SK-N-SH treated with all-trans-retinoic acid at 6 μM for 48 hours (cell line): ENCODE measurements at regions not wholly inside any gene's neighbourhood (a gene's known extent, or its start where the extent isn't known, plus 50 kb on each side); places are given as distances from the start of the nearest gene placed in this dataset.

ENCODE experiments used
- ATAC-seq: fragments of 200-7000 bp; cut with Tn5 transposase; 3 replicates; pipeline ENCODE4 v1.9.1; 2020; ENCODE audit warnings: mild to moderate bottlenecking, moderate library complexity
- ARNTL ChIP-seq: fragments of 450-650 bp; formaldehyde crosslinking; IDR thresholded peaks from 2 replicates; pipeline ENCODE4 v1.5.0; 2020; ENCODE audit warnings: low read depth, mild to moderate bottlenecking, moderate library complexity, borderline replicate concordance
- BACH2 ChIP-seq: fragments of 250-450 bp; sonication (Bioruptor Pico); IDR thresholded peaks from 2 replicates; pipeline ENCODE4 v1.9.0; 2021; ENCODE audit warnings: mild to moderate bottlenecking, borderline replicate concordance
- CSDC2 ChIP-seq: fragments of 250-450 bp; sonication (Bioruptor Pico); IDR thresholded peaks from 2 replicates; pipeline ENCODE4 v1.5.0; 2020; ENCODE audit warnings: mild to moderate bottlenecking, moderate library complexity
- CSRNP3 ChIP-seq: fragments of 250-450 bp; sonication (Bioruptor Pico); IDR thresholded peaks from 2 replicates; pipeline ENCODE4 v1.5.1; 2021; ENCODE audit warnings: mild to moderate bottlenecking, moderate library complexity
- ESRRG ChIP-seq: fragments of 250-450 bp; sonication (Bioruptor Pico); IDR thresholded peaks from 2 replicates; pipeline ENCODE4 v1.6.1; 2021; ENCODE audit warnings: mild to moderate bottlenecking
- GLIS3 ChIP-seq: fragments of 250-450 bp; sonication (Bioruptor Pico); IDR thresholded peaks from 2 replicates; pipeline ENCODE4 v1.5.0; 2020; ENCODE audit warnings: mild to moderate bottlenecking, moderate library complexity
- ISL1 ChIP-seq: fragments of 250-450 bp; sonication (Bioruptor Pico); IDR thresholded peaks from 2 replicates; pipeline ENCODE4 v2.1.2; 2022; ENCODE audit warnings: mild to moderate bottlenecking, moderate library complexity
- OSR1 ChIP-seq: fragments of 250-450 bp; sonication (Bioruptor Pico); IDR thresholded peaks from 2 replicates; pipeline ENCODE4 v1.8.0; 2022; ENCODE audit warnings: moderate library complexity, mild to moderate bottlenecking, inconsistent platforms
- PPARA ChIP-seq: fragments of 250-450 bp; sonication (Bioruptor Pico); IDR thresholded peaks from 2 replicates; pipeline ENCODE4 v1.5.0; 2020; ENCODE audit warnings: mild to moderate bottlenecking, borderline replicate concordance
- RARB ChIP-seq: fragments of 250-450 bp; sonication (Bioruptor Pico); IDR thresholded peaks from 2 replicates; pipeline ENCODE4 v1.8.0; 2021; ENCODE audit warnings: mild to moderate bottlenecking, moderate library complexity
- SNAI2 ChIP-seq: fragments of 250-450 bp; sonication (Bioruptor Pico); IDR thresholded peaks from 2 replicates; pipeline ENCODE4 v1.5.0; 2020; ENCODE audit warnings: mild to moderate bottlenecking, moderate library complexity
- TCF4 ChIP-seq: fragments of 250-450 bp; sonication (Bioruptor Pico); IDR thresholded peaks from 2 replicates; pipeline ENCODE4 v1.8.0; 2021; ENCODE audit warnings: mild to moderate bottlenecking, moderate library complexity, borderline replicate concordance
- TOX ChIP-seq: fragments of 250-450 bp; sonication (Bioruptor Pico); IDR thresholded peaks from 2 replicates; pipeline ENCODE4 v1.8.0; 2021; ENCODE audit warnings: mild to moderate bottlenecking, moderate library complexity, borderline replicate concordance
- TSHZ2 ChIP-seq: fragments of 250-450 bp; sonication (Bioruptor Pico); IDR thresholded peaks from 2 replicates; pipeline ENCODE4 v1.5.0; 2020; ENCODE audit warnings: mild to moderate bottlenecking, moderate library complexity
- ZC3H10 ChIP-seq: fragments of 250-450 bp; sonication (Bioruptor Pico); IDR thresholded peaks from 2 replicates; pipeline ENCODE4 v1.5.1; 2021; ENCODE audit warnings: mild to moderate bottlenecking, moderate library complexity
- ZFP3 ChIP-seq: fragments of 250-450 bp; sonication (Bioruptor Pico); IDR thresholded peaks from 2 replicates; pipeline ENCODE4 v1.5.0; 2020; ENCODE audit warnings: mild to moderate bottlenecking, moderate library complexity
- ZFP30 ChIP-seq: fragments of 450-650 bp; formaldehyde crosslinking; IDR thresholded peaks from 2 replicates; pipeline ENCODE4 v1.5.0; 2022; ENCODE audit warnings: mild to moderate bottlenecking, moderate library complexity
- ZNF565 ChIP-seq: fragments of 450-650 bp; formaldehyde crosslinking; conservative IDR thresholded peaks from 2 replicates; pipeline ENCODE4 v1.5.0; 2020; ENCODE audit warnings: low read depth, mild to moderate bottlenecking, moderate library complexity
- ZNF70 ChIP-seq: fragments of 450-650 bp; formaldehyde crosslinking; IDR thresholded peaks from 2 replicates; pipeline ENCODE4 v1.5.0; 2020; ENCODE audit warnings: mild to moderate bottlenecking, moderate library complexity
- ZNF8 ChIP-seq: fragments of 450-650 bp; formaldehyde crosslinking; IDR thresholded peaks from 2 replicates; pipeline ENCODE4 v1.5.0; 2020; ENCODE audit warnings: mild to moderate bottlenecking, moderate library complexity
- TF ChIP-seq, protein P1 (sequence below): fragments of 250-450 bp; sonication (Bioruptor Pico); IDR thresholded peaks from 2 replicates; pipeline ENCODE4 v1.5.1; 2020; ENCODE audit warnings: low read depth, mild to moderate bottlenecking, moderate library complexity
- TF ChIP-seq, protein P2 (sequence below): fragments of 250-450 bp; sonication (Bioruptor Pico); IDR thresholded peaks from 2 replicates; pipeline ENCODE4 v1.8.0; 2021; ENCODE audit warnings: low read depth, mild to moderate bottlenecking, moderate library complexity, borderline replicate concordance

DNA sequence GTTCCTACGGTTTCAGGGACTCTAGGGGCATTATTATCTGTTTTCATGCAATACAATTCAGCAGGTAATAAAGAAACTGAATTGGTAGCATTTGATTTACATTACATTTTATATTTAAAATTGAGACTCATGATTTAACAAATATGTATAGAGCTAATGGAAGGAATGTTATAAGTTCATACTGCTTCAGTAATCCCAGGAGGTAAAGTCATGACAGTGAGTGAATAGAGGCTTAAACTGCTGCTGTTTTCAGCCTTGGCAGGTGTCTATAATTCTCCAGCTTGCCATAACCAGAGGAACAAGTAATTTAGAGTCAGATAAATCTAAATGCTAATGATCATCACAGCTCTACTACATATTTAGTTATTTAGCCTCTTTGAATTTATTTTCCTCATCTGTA, 360.8 kb upstream of the MANEA start (continued):
- TF ChIP-seq TSHZ2 (CRISPR knock-in tag) (no peak), ARNTL (CRISPR knock-in tag) (no peak), ZNF8 (CRISPR knock-in tag) (no peak), BACH2 (CRISPR knock-in tag) (no peak), GLIS3 (CRISPR knock-in tag) (no peak), ISL1 (CRISPR knock-in tag) (no peak), CSDC2 (CRISPR knock-in tag) (no peak)
- TF ChIP-seq, protein P1, sequence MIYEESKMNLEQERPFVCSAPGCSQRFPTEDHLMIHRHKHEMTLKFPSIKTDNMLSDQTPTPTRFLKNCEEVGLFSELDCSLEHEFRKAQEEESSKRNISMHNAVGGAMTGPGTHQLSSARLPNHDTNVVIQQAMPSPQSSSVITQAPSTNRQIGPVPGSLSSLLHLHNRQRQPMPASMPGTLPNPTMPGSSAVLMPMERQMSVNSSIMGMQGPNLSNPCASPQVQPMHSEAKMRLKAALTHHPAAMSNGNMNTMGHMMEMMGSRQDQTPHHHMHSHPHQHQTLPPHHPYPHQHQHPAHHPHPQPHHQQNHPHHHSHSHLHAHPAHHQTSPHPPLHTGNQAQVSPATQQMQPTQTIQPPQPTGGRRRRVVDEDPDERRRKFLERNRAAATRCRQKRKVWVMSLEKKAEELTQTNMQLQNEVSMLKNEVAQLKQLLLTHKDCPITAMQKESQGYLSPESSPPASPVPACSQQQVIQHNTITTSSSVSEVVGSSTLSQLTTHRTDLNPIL: no peak

- no peak; the same call in 2 of the 3 replicates for ATAC-seq
- no peak for TF ChIP-seq RARB (CRISPR knock-in tag)
- TF ChIP-seq, protein P2, sequence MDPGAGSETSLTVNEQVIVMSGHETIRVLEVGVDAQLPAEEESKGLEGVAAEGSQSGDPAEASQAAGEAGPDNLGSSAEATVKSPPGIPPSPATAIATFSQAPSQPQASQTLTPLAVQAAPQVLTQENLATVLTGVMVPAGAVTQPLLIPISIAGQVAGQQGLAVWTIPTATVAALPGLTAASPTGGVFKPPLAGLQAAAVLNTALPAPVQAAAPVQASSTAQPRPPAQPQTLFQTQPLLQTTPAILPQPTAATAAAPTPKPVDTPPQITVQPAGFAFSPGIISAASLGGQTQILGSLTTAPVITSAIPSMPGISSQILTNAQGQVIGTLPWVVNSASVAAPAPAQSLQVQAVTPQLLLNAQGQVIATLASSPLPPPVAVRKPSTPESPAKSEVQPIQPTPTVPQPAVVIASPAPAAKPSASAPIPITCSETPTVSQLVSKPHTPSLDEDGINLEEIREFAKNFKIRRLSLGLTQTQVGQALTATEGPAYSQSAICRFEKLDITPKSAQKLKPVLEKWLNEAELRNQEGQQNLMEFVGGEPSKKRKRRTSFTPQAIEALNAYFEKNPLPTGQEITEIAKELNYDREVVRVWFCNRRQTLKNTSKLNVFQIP: no peak
- TF ChIP-seq BACH2 (CRISPR knock-in tag): no peak
- no peak for TF ChIP-seq CSDC2 (CRISPR knock-in tag)
- no peak for TF ChIP-seq PPARA (CRISPR knock-in tag)
- no peak for TF ChIP-seq TCF4 (CRISPR knock-in tag)
- TF ChIP-seq ZFP30 (CRISPR knock-in tag): no peak
- no peak for TF ChIP-seq ZNF70 (CRISPR knock-in tag)
- no peak for TF ChIP-seq ISL1 (CRISPR knock-in tag)
- no peak for TF ChIP-seq GLIS3 (CRISPR knock-in tag)
Observed at GRCh38 chr6:95227351-95227750, 350.0 kb upstream of the MANEA start.

DNA sequence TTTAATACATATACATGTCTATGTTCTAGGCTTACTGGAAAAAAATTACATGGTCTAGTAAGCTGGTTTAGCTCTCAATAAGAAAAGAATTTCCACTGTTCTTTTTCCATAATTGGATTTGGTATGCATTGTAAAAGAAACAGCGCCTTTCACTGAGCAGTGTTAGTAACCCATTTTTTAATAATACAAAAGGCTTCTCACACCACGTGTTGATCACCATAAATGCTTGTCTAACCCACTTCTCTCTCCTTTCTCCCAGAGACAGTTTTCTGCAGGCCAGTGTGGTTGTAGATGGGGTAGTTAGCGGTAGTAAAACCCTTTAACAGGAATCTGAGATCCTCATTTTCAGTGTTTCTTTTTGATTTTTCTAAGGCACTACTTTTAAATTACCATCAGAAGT, 348.7 kb upstream of the MANEA start:
- no peak for ATAC-seq
- TF ChIP-seq CSRNP3 (no peak), ESRRG (CRISPR knock-in tag) (no peak), PPARA (CRISPR knock-in tag) (no peak), RARB (CRISPR knock-in tag) (no peak), ZNF565 (no peak), TOX (no peak), ZNF70 (CRISPR knock-in tag) (no peak), BACH2 (CRISPR knock-in tag) (no peak), OSR1 (CRISPR knock-in tag) (no peak), ZFP3 (CRISPR knock-in tag) (no peak), ZNF8 (CRISPR knock-in tag) (no peak), TSHZ2 (CRISPR knock-in tag) (no peak), ISL1 (CRISPR knock-in tag) (no peak), CSDC2 (CRISPR knock-in tag) (no peak), SNAI2 (CRISPR knock-in tag) (no peak), ZC3H10 (CRISPR knock-in tag) (no peak)
- TF ChIP-seq, protein P2: no peak
- TF ChIP-seq, protein P1: no peak
